IMR-90 (cell line): ENCODE measurements at regions not wholly inside any gene's neighbourhood (a gene's known extent, or its start where the extent isn't known, plus 50 kb on each side); places are given as distances from the start of the nearest gene placed in this dataset.

Experiments
- ATAC-seq: fragments of 200-7000 bp; cut with Tn5 transposase; 2 replicates; pipeline ENCODE4 v1.9.1; 2020; ENCODE audit warnings: low read depth, mild to moderate bottlenecking, moderate library complexity
- BruUV-seq: library from RNA; stranded (reverse); fragments of 400-500 nt; replicated peaks from 2 replicates; lab custom pipeline; 2021; lab: Mats Ljungman, UMichigan
- CTCF ChIA-PET: fragments of 300-600 bp; formaldehyde crosslinking; extraction: SDS; loops from one replicate; lab custom pipeline; 2021; ENCODE audit warnings: antibody characterized with exemption; lab: Yijun Ruan, JAX
- POLR2A ChIA-PET: fragments of 300-600 bp; sonication (Branson Sonifier 250); formaldehyde crosslinking; loops from one replicate; lab custom pipeline; 2022; ENCODE audit warnings: antibody characterized with exemption; ENCODE audit not compliant: unreplicated experiment; lab: Charles Lee
- DNase-seq: peaks from one replicate; pipeline ENCODE4 v3.0.0; 2013
- H2AFZ ChIP-seq: replicated peaks from 2 replicates; pipeline ENCODE3; 2013; ENCODE audit warnings: low read length, mild to moderate bottlenecking; ENCODE audit not compliant: poor library complexity
- H2AK5ac ChIP-seq: 2 replicates; pipeline ENCODE4 v1.6.1; 2013; ENCODE audit warnings: low read depth, low read length, inconsistent platforms
- H2AK9ac ChIP-seq: replicated peaks from 2 replicates; pipeline ENCODE3; 2013; ENCODE audit warnings: mild to moderate bottlenecking, low read depth, low read length, moderate library complexity; ENCODE audit not compliant: poor library complexity
- H2BK120ac ChIP-seq: 2 replicates; pipeline ENCODE4 v1.6.1; 2013; ENCODE audit warnings: low read depth, low read length, inconsistent platforms
- H2BK15ac ChIP-seq: 3 replicates; pipeline ENCODE4 v1.6.1; 2013; ENCODE audit warnings: low read depth, low read length, inconsistent platforms
- H2BK20ac ChIP-seq: 2 replicates; pipeline ENCODE4 v1.6.1; 2013; ENCODE audit warnings: low read depth, mild to moderate bottlenecking, inconsistent platforms, low read length, moderate library complexity
- H2BK5ac ChIP-seq: 2 replicates; pipeline ENCODE4 v1.6.1; 2013; ENCODE audit warnings: mild to moderate bottlenecking, low read depth, low read length, inconsistent platforms; ENCODE audit not compliant: poor library complexity, severe bottlenecking
- H3K14ac ChIP-seq: replicated peaks from 2 replicates; pipeline ENCODE4 v1.6.1; 2013; ENCODE audit warnings: low read depth, low read length, inconsistent platforms
- H3K18ac ChIP-seq: 2 replicates; pipeline ENCODE4 v1.6.1; 2013; ENCODE audit warnings: low read depth, low read length, control low read depth
- H3K23ac ChIP-seq: 2 replicates; pipeline ENCODE4 v1.6.1; 2013; ENCODE audit warnings: low read depth, low read length, inconsistent platforms
- H3K27ac ChIP-seq: 2 replicates; pipeline ENCODE4 v1.5.1; 2013; ENCODE audit warnings: mild to moderate bottlenecking, control low read depth, low read length; ENCODE audit not compliant: insufficient read depth
- H3K27me3 ChIP-seq: 2 replicates; pipeline ENCODE4 v1.6.1; 2013; ENCODE audit warnings: low read length; ENCODE audit not compliant: control insufficient read depth, insufficient read depth
- H3K36me3 ChIP-seq: 2 replicates; pipeline ENCODE4 v1.6.1; 2013; ENCODE audit warnings: low read length, mixed read lengths; ENCODE audit not compliant: control insufficient read depth, insufficient read depth
- H3K4ac ChIP-seq: 2 replicates; pipeline ENCODE4 v1.6.1; 2013; ENCODE audit warnings: low read depth, low read length, inconsistent platforms
- H3K4me1 ChIP-seq: 2 replicates; pipeline ENCODE4 v1.6.1; 2013; ENCODE audit warnings: low read length, mixed read lengths; ENCODE audit not compliant: control insufficient read depth, insufficient read depth
- H3K4me2 ChIP-seq: 2 replicates; pipeline ENCODE4 v1.6.1; 2013; ENCODE audit warnings: low read depth, mild to moderate bottlenecking, control low read depth, low read length, moderate library complexity
- H3K4me3 ChIP-seq: 2 replicates; pipeline ENCODE4 v1.5.1; 2013; ENCODE audit warnings: low read depth, mild to moderate bottlenecking, control low read depth, low read length, moderate library complexity; ENCODE audit not compliant: insufficient read depth
- H3K56ac ChIP-seq: 2 replicates; pipeline ENCODE4 v1.6.1; 2013; ENCODE audit warnings: low read length, inconsistent platforms; ENCODE audit not compliant: insufficient read depth; ENCODE audit errors: extremely low read depth
- H3K79me1 ChIP-seq, 2 experiments: 2 replicates each; pipeline ENCODE4 v1.6.1; 2013; ENCODE audit warnings: low read length in 2 of 2, inconsistent platforms in 1 of 2, low read depth in 1 of 2
- H3K9ac ChIP-seq: 2 replicates; pipeline ENCODE4 v1.6.1; 2013; ENCODE audit warnings: low read depth, low read length, control low read depth
- H3K9me1 ChIP-seq: 2 replicates; pipeline ENCODE4 v1.6.1; 2013; ENCODE audit warnings: low read length, inconsistent platforms; ENCODE audit not compliant: insufficient read depth
- H3K9me3 ChIP-seq: 2 replicates; pipeline ENCODE4 v1.6.1; 2013; ENCODE audit warnings: low read length; ENCODE audit not compliant: control insufficient read depth, insufficient read depth
- H4K20me1 ChIP-seq: 2 replicates; pipeline ENCODE4 v1.6.1; 2013; ENCODE audit warnings: low read length, inconsistent platforms; ENCODE audit not compliant: insufficient read depth
- H4K5ac ChIP-seq: 2 replicates; pipeline ENCODE4 v1.6.1; 2013; ENCODE audit warnings: mild to moderate bottlenecking, low read depth, low read length, control low read depth
- H4K8ac ChIP-seq, 2 experiments: 2 replicates each; pipeline ENCODE4 v1.6.1; 2013; ENCODE audit warnings: low read depth in 2 of 2, low read length in 2 of 2, control low read depth in 1 of 2, inconsistent platforms in 1 of 2
- H4K91ac ChIP-seq: 2 replicates; pipeline ENCODE4 v1.6.1; 2013; ENCODE audit warnings: low read depth, low read length, inconsistent platforms; ENCODE audit not compliant: insufficient read depth
- CEBPB ChIP-seq: IDR thresholded peaks from 2 replicates; pipeline ENCODE4 v1.6.1; 2012; ENCODE audit warnings: low read depth, low read length, improper control_type of control experiment
- WGBS, 2 experiments: methylation state at CpG; one replicate each; pipeline versions ENCODE4 v1.1.5 to v1.1.7; 2013; ENCODE audit warnings: missing lambda C conversion rate in 2 of 2; ENCODE audit not compliant: insufficient read length in 1 of 2; ENCODE audit errors: extremely low coverage in 2 of 2; 5-methylcytosine and 5-hydroxymethylcytosine counted together
- dilution Hi-C: fragments of 300-500 bp; cut with HindIII; formaldehyde crosslinking; loops from one replicate; pipeline ENCODE4 v1.14.3; 2018; ENCODE audit warnings: low sequenced_read_pairs; ENCODE audit not compliant: unreplicated experiment
- in situ Hi-C: fragments of 300-500 bp; cut with MboI; formaldehyde crosslinking; loops from 3 replicates; pipeline ENCODE4 v1.14.3; 2019; ENCODE audit warnings: low sequenced_read_pairs, inconsistent platforms, mixed read lengths
- intact Hi-C: fragments of 100-400 bp; cut with micrococcal nuclease; formaldehyde crosslinking; loops from 2 replicates; pipeline ENCODE4 v1.10.0; 2022

GRCh38 chr1:73537400-73537799 lies 660.6 kb downstream of the LRRIQ3 start:
- Histone ChIP-seq H2BK20ac (no peak overlapping the region), H2AK9ac (no peak overlapping the region), H3K4me2 (no peak overlapping the region), H4K5ac (no peak overlapping the region), H3K9ac (no peak overlapping the region), H3K36me3 (no peaks in the 10 kb centered on the region), H3K9me1 (no peaks in the 10 kb centered on the region), H3K14ac (no peak overlapping the region), H3K4me1 (no peaks in the 10 kb centered on the region), H4K91ac (no peak overlapping the region), H3K4ac (no peak overlapping the region), H3K4me3 (no peak overlapping the region), H3K79me1 (no peaks in the 10 kb centered on the region), H3K18ac (no peak overlapping the region), H2BK5ac (no peak overlapping the region), H3K23ac (no peak overlapping the region), H2AFZ (no peak overlapping the region), H3K27ac (no peak overlapping the region), H3K27me3 (no peaks in the 10 kb centered on the region), H3K9me3 (peaks cover 14% of the 10 kb centered on the region; the same call in 1 of the 2 replicates), H2BK120ac (no peak overlapping the region), H4K20me1 (no peaks in the 10 kb centered on the region), H3K56ac (no peak overlapping the region), H4K8ac (no peak overlapping the region), H2AK5ac (no peak overlapping the region), H2BK15ac (no peak overlapping the region)
- no TSS peak for BruUV-seq
- no peak for ATAC-seq
- no peak for DNase-seq
- no CpG with 5 or more reads among the region's 1 CpG for WGBS, 2 experiments
- no peak for TF ChIP-seq CEBPB
- in situ Hi-C loops (no loop called here), intact Hi-C loops (no loop called here), dilution Hi-C loops (no loop called here)
- ChIA-PET POLR2A (no interaction called here), CTCF (no interaction called here)
